ENCODE measurements at regions not wholly inside any gene's neighbourhood (a gene's known extent, or its start where the extent isn't known, plus 50 kb on each side); places are given as distances from the start of the nearest gene placed in this dataset.

DNA sequence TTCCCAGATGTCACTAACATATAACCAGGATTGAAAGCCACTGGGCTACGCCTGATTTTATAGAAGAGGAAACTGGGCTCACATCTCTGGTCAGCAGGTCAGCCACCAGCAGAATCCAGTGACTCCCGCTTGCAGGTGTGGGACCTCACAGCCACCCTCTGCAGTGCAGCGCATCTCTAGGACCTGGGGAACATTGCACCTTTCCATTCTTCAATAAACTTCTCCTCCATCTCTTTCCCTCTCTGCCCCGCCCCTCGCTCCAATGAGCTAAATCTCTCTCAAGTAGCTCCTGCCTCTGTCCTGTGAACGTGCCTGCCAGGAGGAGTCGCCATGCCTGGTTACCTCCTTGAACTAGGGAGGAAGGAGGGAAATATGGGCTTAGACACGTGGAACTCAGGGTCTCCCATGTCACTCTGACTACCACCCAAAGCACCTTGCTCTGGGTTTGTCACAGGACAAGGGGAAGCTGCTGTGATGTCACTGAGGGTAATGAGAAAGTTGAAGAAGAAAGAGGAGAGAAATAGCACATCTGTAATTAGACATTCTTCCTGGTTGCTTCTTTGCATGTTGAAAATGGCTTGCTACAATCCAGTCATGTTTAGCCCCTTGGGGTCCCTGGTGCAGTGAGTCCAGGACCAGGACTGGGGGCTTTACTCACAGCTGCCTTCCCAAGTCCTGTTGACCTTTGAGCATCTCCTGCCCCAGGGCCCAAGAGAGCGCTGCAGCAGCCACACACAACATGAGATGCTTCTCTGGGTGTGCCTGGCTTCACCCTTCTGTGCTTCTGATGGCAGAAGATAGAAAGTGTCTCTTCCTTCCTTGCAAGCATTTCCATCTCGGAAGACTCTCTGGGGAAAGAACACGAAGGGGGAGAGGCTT lies 469.4 kb downstream of the PREX1 start:
- no peak for DNase-seq (ENCODE audit: low read depth in 2 of 2)

- no peak for DNase-seq (ENCODE audit: low read depth in 2 of 2)
Observed at GRCh38 chr20:48357714-48358113, 470.1 kb downstream of the PREX1 start.

- DNase-seq (ENCODE audit: low read depth in 2 of 2): no peak
Observed at GRCh38 chr20:48354903-48355302, 472.9 kb downstream of the PREX1 start.

GRCh38 chr20:48354320-48354876 lies 473.4 kb downstream of the PREX1 start:
- no peak for DNase-seq (ENCODE audit: low read depth in 2 of 2)

GRCh38 chr20:48352628-48353027 lies 475.2 kb downstream of the PREX1 start:
- DNase-seq (ENCODE audit: low read depth in 2 of 2): no peak

DNA sequence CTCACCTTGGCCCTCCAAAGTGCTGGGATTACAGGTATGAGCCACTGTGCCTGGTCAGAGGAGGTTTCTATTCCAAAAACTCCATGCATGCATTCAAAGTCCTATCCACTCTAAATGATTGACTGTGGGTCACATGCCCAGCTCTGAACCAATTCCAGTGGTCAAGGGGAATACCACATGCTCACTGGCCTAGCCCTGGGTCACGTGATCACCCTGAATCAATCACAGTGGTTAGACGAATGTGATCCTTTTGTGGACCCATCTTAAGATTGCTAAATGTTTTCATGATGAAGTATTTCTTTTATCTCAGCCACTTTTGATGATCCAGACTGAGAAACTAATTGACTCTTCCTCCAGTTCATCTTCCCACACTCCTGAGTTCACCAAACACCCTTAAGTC lies 475.8 kb downstream of the PREX1 start:
- no peak for DNase-seq (ENCODE audit: low read depth in 2 of 2)

GRCh38 chr20:48350313-48350988 lies 477.3 kb downstream of the PREX1 start:
- no peak for DNase-seq (ENCODE audit: low read depth in 2 of 2)

- DNase-seq (ENCODE audit: low read depth in 2 of 2): no peak
Observed at GRCh38 chr20:48349656-48350055, 478.1 kb downstream of the PREX1 start.

- DNase-seq (ENCODE audit: low read depth in 2 of 2): no peak
Observed at GRCh38 chr20:48348022-48348421, 479.8 kb downstream of the PREX1 start.

DNA sequence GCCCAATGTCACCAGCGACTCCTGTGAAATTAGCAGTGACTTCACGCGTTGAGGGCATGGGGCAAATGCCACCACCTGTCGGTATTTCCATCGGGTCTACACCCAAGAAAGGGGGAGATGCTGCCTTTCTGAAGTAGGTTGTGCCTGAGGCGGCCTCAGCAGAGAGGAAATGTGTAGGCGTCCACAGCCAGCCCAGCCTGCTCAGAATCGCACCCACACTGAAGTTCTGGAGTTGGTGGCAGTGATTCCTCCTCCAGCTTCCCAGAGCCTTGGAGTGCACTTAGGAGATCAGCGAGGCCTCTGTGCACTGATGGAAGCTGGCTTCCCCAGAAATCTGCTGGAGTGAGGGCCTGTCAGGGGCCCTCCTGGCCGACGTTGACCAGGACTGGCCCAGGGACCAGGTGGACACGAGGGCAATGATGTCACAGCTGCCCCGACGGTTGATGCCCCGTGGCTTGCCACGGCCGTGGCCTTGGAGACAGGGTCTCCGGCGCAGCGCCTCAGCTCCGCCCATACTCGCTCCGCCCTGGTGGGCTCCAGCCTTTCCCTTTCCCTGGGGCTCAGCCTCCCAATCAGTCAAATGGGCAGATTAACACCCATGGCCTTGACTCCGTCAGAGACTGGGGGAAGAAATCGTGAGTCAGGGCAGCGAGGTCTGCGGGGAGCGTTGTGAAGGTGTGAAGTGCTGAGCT lies 484.8 kb downstream of the PREX1 start:
- DNase-seq (ENCODE audit: low read depth in 2 of 2): no peak

GRCh38 chr20:48340883-48341281 lies 486.9 kb downstream of the PREX1 start:
- no peak for DNase-seq (ENCODE audit: low read depth in 2 of 2)

DNA sequence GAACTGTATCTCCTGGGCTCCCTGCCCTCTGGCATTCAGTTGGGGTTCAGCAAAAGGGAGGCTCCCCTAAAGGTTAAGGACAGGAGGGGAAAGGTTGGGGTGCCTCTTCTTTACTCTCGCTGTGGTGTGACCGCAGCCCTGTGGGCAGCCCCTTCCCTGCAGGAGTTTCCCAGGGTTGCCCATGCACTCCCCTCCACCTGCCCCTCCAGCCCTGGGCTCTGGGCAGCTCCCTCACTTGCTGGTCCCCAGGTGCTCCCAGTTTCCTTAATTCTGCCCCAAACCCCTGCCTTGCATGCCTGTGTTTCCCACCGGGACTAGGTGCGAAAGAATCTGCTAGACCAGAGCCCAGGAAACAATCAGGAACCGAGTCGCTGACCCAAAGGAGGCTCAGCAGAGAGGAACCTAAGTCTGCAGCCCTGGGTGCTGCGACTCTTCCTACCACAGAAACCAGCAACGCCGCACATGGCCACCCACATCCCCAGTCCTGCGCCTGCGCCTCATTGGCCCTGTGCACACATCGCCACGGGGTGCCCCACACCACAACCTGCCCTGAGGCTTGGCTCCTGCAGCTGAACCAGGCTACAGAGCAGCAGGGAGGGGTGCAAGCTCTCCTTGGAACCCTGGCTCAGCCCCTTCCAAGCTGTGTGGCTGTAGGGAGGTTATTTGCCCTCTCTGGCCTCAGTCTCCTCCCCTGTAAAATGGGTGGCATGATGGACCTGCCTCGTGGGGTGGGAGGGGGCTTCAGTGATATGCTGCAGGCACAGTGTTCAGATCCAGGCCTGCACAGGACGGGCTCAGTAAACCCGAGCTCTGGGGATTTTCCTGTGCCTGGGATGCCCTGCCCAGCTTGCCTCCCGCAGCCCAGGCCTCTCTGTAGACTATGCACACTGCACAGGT lies 487.6 kb downstream of the PREX1 start:
- DNase-seq (ENCODE audit: low read depth in 2 of 2): no peak

DNA sequence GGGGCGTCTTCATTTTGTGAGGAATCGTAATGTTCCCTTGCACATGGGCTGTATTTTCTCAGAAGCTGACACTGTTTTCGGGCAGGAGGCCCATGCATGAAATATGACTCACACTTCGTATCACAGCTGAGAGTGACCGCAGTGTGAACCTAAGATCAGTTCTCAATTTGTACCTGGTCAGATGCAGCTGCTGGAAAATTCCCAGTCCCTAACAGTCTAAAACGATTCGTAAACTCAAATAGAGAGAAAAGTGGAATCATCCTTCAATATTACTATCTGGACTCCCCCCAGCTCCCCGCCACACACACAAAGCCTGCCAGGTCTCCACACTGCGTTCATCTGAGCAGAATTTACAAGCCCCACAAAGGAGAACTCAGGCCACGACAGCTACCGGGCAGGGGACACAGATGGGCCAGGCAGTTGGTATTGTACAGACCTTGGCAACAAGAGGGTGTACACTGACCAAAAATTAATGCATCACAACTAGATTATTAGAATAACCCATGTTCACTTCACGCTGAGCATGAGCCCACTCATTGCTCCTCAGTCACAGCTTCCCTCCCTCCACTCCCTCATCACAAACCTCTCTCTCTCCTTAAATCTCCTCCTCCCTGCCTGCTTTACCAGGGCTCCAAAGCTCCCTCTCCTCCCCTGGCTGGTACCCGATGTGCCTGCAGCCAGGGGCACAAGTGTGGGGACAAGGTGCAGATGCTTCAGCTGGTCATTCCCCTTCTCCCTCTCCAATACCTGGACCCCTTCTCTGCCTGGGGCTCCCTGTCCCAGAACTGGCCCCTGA lies 488.4 kb downstream of the PREX1 start:
- DNase-seq (ENCODE audit: low read depth in 2 of 2): no peak

DNA sequence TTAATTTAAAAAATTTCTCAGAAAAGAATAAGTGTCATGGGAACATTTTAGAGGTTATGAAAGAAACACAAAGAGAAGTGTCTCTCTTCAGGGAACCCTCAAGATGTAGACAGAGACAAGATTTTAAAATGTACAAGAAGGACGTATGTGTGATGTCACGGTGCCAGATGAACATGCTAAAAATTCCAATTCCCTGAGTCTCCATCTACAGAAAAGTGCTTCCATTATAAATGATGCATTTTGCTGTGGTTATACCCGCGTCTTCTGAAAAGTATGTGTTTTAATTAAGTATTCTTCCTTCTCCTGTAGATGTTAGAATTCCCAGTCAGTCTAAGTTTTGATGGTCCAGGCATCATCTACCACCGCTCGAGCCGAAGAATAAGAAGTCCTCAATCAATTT lies 489.1 kb downstream of the PREX1 start:
- no peak for DNase-seq (ENCODE audit: low read depth in 2 of 2)

DNA sequence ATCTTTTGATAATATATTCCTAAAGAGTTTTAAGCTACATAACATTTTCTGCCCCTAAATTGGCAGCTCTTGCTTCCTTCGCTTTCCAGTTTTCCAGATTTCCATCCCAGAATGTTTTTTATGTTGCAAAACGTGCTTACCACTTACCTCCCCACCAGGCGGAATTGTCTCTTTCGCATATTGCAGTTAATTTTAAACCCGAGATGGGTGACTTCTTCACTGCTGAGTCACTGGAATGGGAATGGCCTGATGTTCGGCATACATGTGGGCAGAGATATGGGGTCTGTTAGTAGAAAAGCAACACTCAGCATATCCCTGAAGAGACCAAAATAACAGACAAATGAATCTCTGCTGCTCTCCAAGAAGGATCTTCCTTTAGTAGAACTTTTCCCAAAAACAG lies 491.2 kb downstream of the PREX1 start:
- DNase-seq (ENCODE audit: low read depth in 2 of 2): no peak

- no peak for DNase-seq (ENCODE audit: low read depth in 2 of 2)
Observed at GRCh38 chr20:48335308-48336050, 492.3 kb downstream of the PREX1 start.

DNA sequence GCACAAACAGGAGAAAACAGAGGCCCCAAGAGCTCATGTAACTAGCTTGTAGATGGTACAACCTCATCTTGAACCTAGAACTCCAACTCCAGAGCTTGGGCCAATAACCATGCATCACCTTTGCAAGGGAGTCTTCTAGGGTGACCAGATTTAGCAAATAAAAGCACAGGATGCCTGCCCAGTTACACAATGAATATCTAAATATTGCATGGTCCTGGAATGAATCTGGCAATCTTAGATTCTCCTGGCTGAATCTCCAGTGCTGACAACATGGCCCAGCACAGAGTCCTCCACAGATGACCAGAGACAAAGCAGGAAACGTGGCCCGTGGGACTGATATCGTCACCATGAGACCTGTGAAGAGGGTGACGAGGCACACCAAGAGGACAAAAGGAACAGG lies 494.1 kb downstream of the PREX1 start:
- DNase-seq (ENCODE audit: low read depth in 2 of 2): no peak

DNA sequence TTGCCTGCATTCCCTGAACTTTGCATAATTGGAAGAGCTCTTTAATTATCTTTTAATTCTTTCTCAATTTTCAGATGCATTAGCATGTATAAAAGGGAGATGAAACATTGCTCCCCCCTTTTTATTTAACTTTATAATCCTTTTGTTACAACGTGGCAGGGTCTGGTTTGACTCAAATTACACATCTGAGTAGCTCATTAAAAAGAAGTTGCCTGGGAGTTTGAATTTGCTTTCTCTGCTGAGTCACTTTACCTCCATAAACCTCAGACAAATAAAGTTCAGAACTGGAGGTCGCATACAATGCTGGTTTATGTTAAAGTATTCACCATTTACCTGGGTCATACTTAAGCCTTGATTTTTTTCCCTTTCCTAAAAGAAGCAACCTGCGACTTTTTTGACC lies 495.2 kb downstream of the PREX1 start:
- DNase-seq (ENCODE audit: low read depth in 2 of 2): no peak

- no peak for DNase-seq (ENCODE audit: low read depth in 2 of 2)
Observed at GRCh38 chr20:48331518-48332286, 496.1 kb downstream of the PREX1 start.

Data from activated CD4-positive, alpha-beta T cell treated with anti-CD3 and anti-CD28 coated beads for 24 hours (primary cell).